HEK293 (cell line): ENCODE measurements at regions not wholly inside any gene's neighbourhood (a gene's known extent, or its start where the extent isn't known, plus 50 kb on each side); places are given as distances from the start of the nearest gene placed in this dataset.

Experiments
- CTCF ChIA-PET: fragments of 350-600 bp; formaldehyde crosslinking; extraction: SDS; loops from one replicate; lab custom pipeline; 2021; ENCODE audit warnings: antibody characterized with exemption; lab: Yijun Ruan, JAX
- POLR2A ChIA-PET: fragments of 300-600 bp; formaldehyde crosslinking; extraction: SDS; loops from one replicate; lab custom pipeline; 2020; ENCODE audit warnings: antibody characterized with exemption, inconsistent platforms; lab: Yijun Ruan, JAX
- H3K27ac ChIP-seq: fragments of 200-500 bp; sonication (Bioruptor generic); 2 replicates; pipeline ENCODE4 v1.5.1; 2014; ENCODE audit warnings: low read depth, low read length, control low read depth, inconsistent platforms; ENCODE audit errors: extremely low read depth
- H3K36me3 ChIP-seq, 2 experiments: fragments of 200-500 bp in 1 of 2; sonication (Bioruptor generic) in 1 of 2; 1 replicate in 1 of 2; 2 replicates in 1 of 2; pipeline ENCODE4 v1.5.1; 2014 to 2017; ENCODE audit warnings: inconsistent platforms in 2 of 2, low read length in 2 of 2; ENCODE audit not compliant: control insufficient read depth in 2 of 2, insufficient read depth in 1 of 2
- H3K4me1 ChIP-seq: fragments of 200-500 bp; sonication (Bioruptor generic); 2 replicates; pipeline ENCODE4 v1.5.1; 2014; ENCODE audit warnings: mild to moderate bottlenecking, low read length, inconsistent platforms; ENCODE audit not compliant: control insufficient read depth, insufficient read depth
- H3K4me3 ChIP-seq: 2 replicates; pipeline ENCODE4 v1.5.1; 2011; ENCODE audit warnings: low read depth, mild to moderate bottlenecking, control low read depth, low read length, moderate library complexity
- H3K9me3 ChIP-seq: fragments of 200-500 bp; sonication (Bioruptor generic); 2 replicates; pipeline ENCODE4 v1.5.1; 2014; ENCODE audit warnings: low read depth, low read length, inconsistent platforms; ENCODE audit not compliant: control insufficient read depth, insufficient read depth
- BCL6B ChIP-seq: fragments of 450-650 bp; formaldehyde crosslinking; IDR thresholded peaks from 2 replicates; pipeline ENCODE4 v1.5.1; 2017; ENCODE audit warnings: missing biosample characterization, missing genetic modification characterization
- EGR2 ChIP-seq: fragments of 450-650 bp; formaldehyde crosslinking; IDR thresholded peaks from 2 replicates; pipeline ENCODE4 v1.5.1; 2016; ENCODE audit warnings: low read depth, missing biosample characterization, missing genetic modification characterization
- HIC1 ChIP-seq: fragments of 450-650 bp; formaldehyde crosslinking; IDR thresholded peaks from 2 replicates; pipeline ENCODE4 v1.5.1; 2016; ENCODE audit warnings: missing biosample characterization, missing genetic modification characterization
- KLF1 ChIP-seq: fragments of 450-650 bp; formaldehyde crosslinking; IDR thresholded peaks from 2 replicates; pipeline ENCODE4 v1.5.1; 2016; ENCODE audit warnings: missing biosample characterization, missing genetic modification characterization
- ZBTB11 ChIP-seq: fragments of 450-650 bp; formaldehyde crosslinking; conservative IDR thresholded peaks from 2 replicates; pipeline ENCODE4 v1.5.1; 2016; ENCODE audit warnings: low read depth, missing biosample characterization, missing genetic modification characterization
- ZBTB49 ChIP-seq: fragments of 450-650 bp; formaldehyde crosslinking; IDR thresholded peaks from 2 replicates; pipeline ENCODE4 v1.5.1; 2016; ENCODE audit warnings: missing biosample characterization, missing genetic modification characterization, low read depth
- ZNF10 ChIP-seq: fragments of 450-650 bp; formaldehyde crosslinking; IDR thresholded peaks from 2 replicates; pipeline ENCODE4 v1.5.1; 2017; ENCODE audit warnings: missing biosample characterization, missing genetic modification characterization
- ZNF23 ChIP-seq: fragments of 450-650 bp; formaldehyde crosslinking; IDR thresholded peaks from 2 replicates; pipeline ENCODE4 v1.5.1; 2016; ENCODE audit warnings: missing biosample characterization, missing genetic modification characterization, borderline replicate concordance
- ZNF26 ChIP-seq: fragments of 450-650 bp; formaldehyde crosslinking; IDR thresholded peaks from 2 replicates; pipeline ENCODE4 v1.5.1; 2016; ENCODE audit warnings: missing biosample characterization, missing genetic modification characterization
- ZNF37A ChIP-seq: fragments of 450-650 bp; IDR thresholded peaks from 2 replicates; pipeline ENCODE4 v1.5.1; 2018; ENCODE audit warnings: missing biosample characterization, missing genetic modification characterization
- ZNF394 ChIP-seq: fragments of 450-650 bp; formaldehyde crosslinking; IDR thresholded peaks from 2 replicates; pipeline ENCODE4 v1.5.1; 2016; ENCODE audit warnings: missing biosample characterization, missing genetic modification characterization, mild to moderate bottlenecking, moderate library complexity, borderline replicate concordance
- ZNF561 ChIP-seq: fragments of 450-650 bp; IDR thresholded peaks from 2 replicates; pipeline ENCODE4 v1.5.1; 2018; ENCODE audit warnings: missing biosample characterization, missing genetic modification characterization, borderline replicate concordance
- ZNF610 ChIP-seq: fragments of 450-650 bp; formaldehyde crosslinking; IDR thresholded peaks from 2 replicates; pipeline ENCODE4 v1.5.1; 2016; ENCODE audit warnings: missing biosample characterization, missing genetic modification characterization, borderline replicate concordance
- ZNF624 ChIP-seq: fragments of 450-650 bp; formaldehyde crosslinking; IDR thresholded peaks from 2 replicates; pipeline ENCODE4 v1.5.1; 2017; ENCODE audit warnings: missing biosample characterization, missing genetic modification characterization
- ZNF629 ChIP-seq: fragments of 450-650 bp; formaldehyde crosslinking; IDR thresholded peaks from 2 replicates; pipeline ENCODE4 v1.5.1; 2017; ENCODE audit warnings: missing biosample characterization, missing genetic modification characterization
- ZNF777 ChIP-seq: fragments of 450-650 bp; formaldehyde crosslinking; IDR thresholded peaks from 2 replicates; pipeline ENCODE4 v1.5.1; 2017; ENCODE audit warnings: missing biosample characterization, missing genetic modification characterization, borderline replicate concordance
- ZNF830 ChIP-seq: fragments of 450-650 bp; IDR thresholded peaks from 2 replicates; pipeline ENCODE4 v1.5.0; 2018; ENCODE audit warnings: missing biosample characterization, missing genetic modification characterization, low read depth, mild to moderate bottlenecking, moderate library complexity
- ZSCAN30 ChIP-seq: fragments of 450-650 bp; IDR thresholded peaks from 2 replicates; pipeline ENCODE4 v1.5.1; 2018; ENCODE audit warnings: missing biosample characterization, mild to moderate bottlenecking, missing genetic modification characterization, moderate library complexity

GRCh38 chr3:40790746-40791145 is 266.0 kb downstream of the ZNF621 start (continued):
- TF ChIP-seq HIC1 (tag by site-specific recombination) (no peak), BCL6B (no peak), ZNF830 (no peak), ZNF629 (no peak), ZBTB11 (tag by site-specific recombination) (no peak), EGR2 (no peak)

GRCh38 chr3:40793730-40794129 is 269.0 kb downstream of the ZNF621 start:
- CTCF ChIA-PET: no interaction called here
- Histone ChIP-seq H3K4me3 (no peak overlapping the region), H3K36me3 (no peaks in the 10 kb centered on the region), H3K27ac (no peak overlapping the region), H3K9me3 (no peaks in the 10 kb centered on the region), H3K4me1 (no peaks in the 10 kb centered on the region)
- POLR2A ChIA-PET: no interaction called here
- TF ChIP-seq ZNF10 (tag by site-specific recombination) (no peak), KLF1 (tag by site-specific recombination) (no peak), ZNF777 (no peak), ZNF394 (tag by site-specific recombination) (no peak), ZNF23 (no peak), ZBTB49 (no peak), ZNF610 (no peak), ZNF26 (tag by site-specific recombination) (no peak), ZNF37A (tag by site-specific recombination) (no peak), ZNF561 (tag by site-specific recombination) (no peak), ZSCAN30 (no peak), ZNF624 (tag by site-specific recombination) (no peak)
- TF ChIP-seq, all 188 proteins: peak for 0
